ENCODE measurements at regions not wholly inside any gene's neighbourhood (a gene's known extent, or its start where the extent isn't known, plus 50 kb on each side); places are given as distances from the start of the nearest gene placed in this dataset.

- no peaks in the 10 kb centered on the region for H3K9me3 ChIP-seq (ENCODE audit: control insufficient read depth, low read length)
- H3K4me3 ChIP-seq (ENCODE audit: low read length): peak overlapping the region; percentile 9
These were observed 200.4 kb upstream of the PMFBP1 start for GRCh38 chr16:72372087-72373045.

GRCh38 chr16:72371307-72372086 lies 199.5 kb upstream of the PMFBP1 start:
- no peak overlapping the region for H3K9ac ChIP-seq (ENCODE audit: low read length)
- H3K4me3 ChIP-seq (ENCODE audit: low read length): no peak overlapping the region
- H3K36me3 ChIP-seq (ENCODE audit: control insufficient read depth, insufficient read depth, low read length): no peaks in the 10 kb centered on the region
- no peaks in the 10 kb centered on the region for H3K9me3 ChIP-seq (ENCODE audit: control insufficient read depth, low read length)
- no peaks in the 10 kb centered on the region for H3K27me3 ChIP-seq (ENCODE audit: control insufficient read depth, insufficient read depth, low read length)
- peaks cover 21% of the 10 kb centered on the region for H3K4me1 ChIP-seq (ENCODE audit: control insufficient read depth, insufficient read depth, low read length)

More at GRCh38 chr16:72372087-72373045, 200.4 kb upstream of the PMFBP1 start:
- H3K27me3 ChIP-seq (ENCODE audit: control insufficient read depth, insufficient read depth, low read length): no peaks in the 10 kb centered on the region
- H3K4me1 ChIP-seq (ENCODE audit: control insufficient read depth, insufficient read depth, low read length): peaks cover 21% of the 10 kb centered on the region
- no peak overlapping the region for H3K9ac ChIP-seq (ENCODE audit: low read length)
- no peaks in the 10 kb centered on the region for H3K36me3 ChIP-seq (ENCODE audit: control insufficient read depth, insufficient read depth, low read length)

GRCh38 chr16:72369274-72369673 lies 197.3 kb upstream of the PMFBP1 start:
- Histone ChIP-seq H3K9ac (ENCODE audit: low read length) (no peak overlapping the region), H3K4me1 (ENCODE audit: control insufficient read depth, insufficient read depth, low read length) (peaks cover 21% of the 10 kb centered on the region), H3K27me3 (ENCODE audit: control insufficient read depth, insufficient read depth, low read length) (no peaks in the 10 kb centered on the region), H3K9me3 (ENCODE audit: control insufficient read depth, low read length) (no peaks in the 10 kb centered on the region), H3K36me3 (ENCODE audit: control insufficient read depth, insufficient read depth, low read length) (no peaks in the 10 kb centered on the region), H3K4me3 (ENCODE audit: low read length) (no peak overlapping the region)

DNA sequence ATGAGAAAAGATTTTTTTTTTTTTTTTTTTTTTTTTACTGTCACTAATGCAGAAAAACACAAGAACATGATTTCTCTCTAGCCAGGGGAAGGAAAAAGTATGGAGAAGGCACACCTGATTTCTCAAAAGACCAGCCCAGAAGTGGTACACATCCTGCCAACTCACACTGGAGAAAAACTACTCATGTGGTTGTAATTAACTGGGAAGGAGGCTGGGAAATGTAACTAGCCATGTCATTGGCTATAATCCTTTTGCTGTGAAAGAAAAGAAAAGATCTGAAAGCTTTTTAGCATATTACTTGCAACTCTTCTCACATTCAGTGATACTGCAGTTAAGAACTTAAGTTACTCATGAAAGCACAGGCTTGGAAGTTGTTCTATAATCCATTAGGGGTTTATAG lies 195.9 kb upstream of the PMFBP1 start:
- H3K36me3 ChIP-seq (ENCODE audit: control insufficient read depth, insufficient read depth, low read length): no peaks in the 10 kb centered on the region
- H3K27me3 ChIP-seq (ENCODE audit: control insufficient read depth, insufficient read depth, low read length): no peaks in the 10 kb centered on the region
- H3K4me1 ChIP-seq (ENCODE audit: control insufficient read depth, insufficient read depth, low read length): peaks cover 14% of the 10 kb centered on the region
- H3K9me3 ChIP-seq (ENCODE audit: control insufficient read depth, low read length): no peaks in the 10 kb centered on the region
- no peak overlapping the region for H3K4me3 ChIP-seq (ENCODE audit: low read length)
- no peak overlapping the region for H3K9ac ChIP-seq (ENCODE audit: low read length)

GRCh38 chr16:72362973-72363372 lies 191.0 kb upstream of the PMFBP1 start:
- H3K9me3 ChIP-seq (ENCODE audit: control insufficient read depth, low read length): no peaks in the 10 kb centered on the region
- no peaks in the 10 kb centered on the region for H3K27me3 ChIP-seq (ENCODE audit: control insufficient read depth, insufficient read depth, low read length)
- no peaks in the 10 kb centered on the region for H3K4me1 ChIP-seq (ENCODE audit: control insufficient read depth, insufficient read depth, low read length)
- no peaks in the 10 kb centered on the region for H3K36me3 ChIP-seq (ENCODE audit: control insufficient read depth, insufficient read depth, low read length)
- no peak overlapping the region for H3K9ac ChIP-seq (ENCODE audit: low read length)
- H3K4me3 ChIP-seq (ENCODE audit: low read length): no peak overlapping the region

DNA sequence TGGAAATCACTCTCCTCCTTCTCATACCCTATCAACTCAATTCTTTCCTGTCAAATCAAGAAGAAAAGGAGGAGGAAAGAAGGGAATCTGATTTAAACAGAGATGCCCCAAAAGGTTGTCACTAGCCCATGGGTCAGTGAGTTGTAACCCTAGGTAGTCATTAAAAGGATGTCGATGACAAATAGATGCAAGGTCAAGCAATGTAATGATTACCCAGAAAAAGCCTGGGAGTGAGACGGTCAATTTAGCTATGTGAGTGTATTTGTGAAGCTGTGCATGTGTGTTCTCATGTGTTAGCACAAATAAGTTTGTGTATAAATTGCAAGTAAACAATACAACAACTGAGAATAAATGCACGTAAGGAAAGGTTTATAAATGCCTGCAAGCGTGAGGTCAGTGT lies 190.5 kb upstream of the PMFBP1 start:
- Histone ChIP-seq H3K36me3 (ENCODE audit: control insufficient read depth, insufficient read depth, low read length) (no peaks in the 10 kb centered on the region), H3K9ac (ENCODE audit: low read length) (no peak overlapping the region), H3K27me3 (ENCODE audit: control insufficient read depth, insufficient read depth, low read length) (no peaks in the 10 kb centered on the region), H3K4me1 (ENCODE audit: control insufficient read depth, insufficient read depth, low read length) (no peaks in the 10 kb centered on the region), H3K4me3 (ENCODE audit: low read length) (no peak overlapping the region), H3K9me3 (ENCODE audit: control insufficient read depth, low read length) (no peaks in the 10 kb centered on the region)

- H3K4me3 ChIP-seq (ENCODE audit: low read length): no peak overlapping the region
- H3K4me1 ChIP-seq (ENCODE audit: control insufficient read depth, insufficient read depth, low read length): no peaks in the 10 kb centered on the region
- no peaks in the 10 kb centered on the region for H3K9me3 ChIP-seq (ENCODE audit: control insufficient read depth, low read length)
- no peaks in the 10 kb centered on the region for H3K27me3 ChIP-seq (ENCODE audit: control insufficient read depth, insufficient read depth, low read length)
- no peaks in the 10 kb centered on the region for H3K36me3 ChIP-seq (ENCODE audit: control insufficient read depth, insufficient read depth, low read length)
- H3K9ac ChIP-seq (ENCODE audit: low read length): no peak overlapping the region
These were observed 186.0 kb upstream of the PMFBP1 start for GRCh38 chr16:72357910-72358309.

DNA sequence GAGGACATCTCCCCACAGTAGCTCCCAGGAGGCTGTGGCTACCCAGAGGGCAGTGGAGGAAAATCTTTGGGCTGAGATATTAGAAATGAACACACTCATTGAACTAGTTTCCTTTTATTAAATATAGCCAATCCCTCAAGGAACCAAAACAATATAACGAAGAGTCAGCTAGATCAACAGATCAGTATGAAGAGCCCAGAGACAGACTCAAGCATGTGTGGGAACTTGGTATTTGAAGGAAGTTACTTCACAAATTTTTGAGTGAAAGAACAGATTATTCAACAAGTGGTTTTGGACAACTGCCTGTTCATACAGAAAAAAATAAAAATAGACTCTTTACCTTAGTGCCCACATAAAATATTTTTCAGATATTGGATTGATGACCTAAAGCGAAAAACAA lies 183.6 kb upstream of the PMFBP1 start:
- Histone ChIP-seq H3K4me3 (ENCODE audit: low read length) (no peak overlapping the region), H3K36me3 (ENCODE audit: control insufficient read depth, insufficient read depth, low read length) (no peaks in the 10 kb centered on the region)

DNA sequence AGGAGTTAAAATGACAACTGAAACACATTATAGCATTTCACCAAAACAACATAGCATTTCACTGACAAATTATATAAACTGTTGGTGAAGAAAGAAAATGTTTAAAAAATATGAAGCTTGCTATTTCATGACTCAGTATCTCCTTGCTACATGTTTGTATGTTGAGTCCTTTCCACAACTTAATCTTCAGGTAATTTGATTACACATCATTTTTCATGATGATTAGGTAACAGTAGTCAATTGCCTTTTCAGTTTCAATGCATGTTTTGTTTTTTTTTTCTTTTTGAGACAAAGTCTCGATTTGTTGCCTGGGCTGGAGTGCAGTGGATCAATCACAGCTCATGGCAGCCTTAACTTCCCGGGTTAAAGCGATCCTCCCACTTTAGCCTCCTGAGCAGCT lies 177.8 kb upstream of the PMFBP1 start:
- no peak overlapping the region for H3K9ac ChIP-seq (ENCODE audit: low read length)
- no peaks in the 10 kb centered on the region for H3K9me3 ChIP-seq (ENCODE audit: control insufficient read depth, low read length)
- no peaks in the 10 kb centered on the region for H3K27me3 ChIP-seq (ENCODE audit: control insufficient read depth, insufficient read depth, low read length)
- H3K4me3 ChIP-seq (ENCODE audit: low read length): no peak overlapping the region
- no peaks in the 10 kb centered on the region for H3K36me3 ChIP-seq (ENCODE audit: control insufficient read depth, insufficient read depth, low read length)
- H3K4me1 ChIP-seq (ENCODE audit: control insufficient read depth, insufficient read depth, low read length): no peaks in the 10 kb centered on the region

More for the DNA sequence above, 183.6 kb upstream of the PMFBP1 start:
- Histone ChIP-seq H3K27me3 (ENCODE audit: control insufficient read depth, insufficient read depth, low read length) (no peaks in the 10 kb centered on the region), H3K4me1 (ENCODE audit: control insufficient read depth, insufficient read depth, low read length) (no peaks in the 10 kb centered on the region), H3K9ac (ENCODE audit: low read length) (no peak overlapping the region), H3K9me3 (ENCODE audit: control insufficient read depth, low read length) (no peaks in the 10 kb centered on the region)

DNA sequence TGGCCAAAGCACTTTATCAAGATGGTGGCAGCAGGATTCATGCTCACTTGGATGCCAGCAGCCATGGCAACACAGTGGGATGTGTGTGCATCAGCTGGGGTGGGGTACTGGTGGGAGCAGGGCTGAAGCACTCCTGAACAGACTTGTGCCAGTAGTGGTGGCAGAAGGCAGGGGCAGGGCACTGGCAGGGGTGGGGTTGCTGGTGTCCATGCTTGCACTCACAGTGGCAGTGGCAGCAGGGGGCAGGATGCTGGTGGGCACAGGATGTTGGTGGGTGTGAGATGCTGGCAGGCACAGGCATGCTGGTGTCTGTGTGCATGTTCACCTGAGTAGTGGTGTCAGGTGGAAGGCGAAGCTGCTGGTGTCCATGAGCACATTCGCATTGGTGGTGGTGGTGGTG lies 161.0 kb upstream of the PMFBP1 start:
- no peaks in the 10 kb centered on the region for H3K9me3 ChIP-seq (ENCODE audit: control insufficient read depth, low read length)
- no peaks in the 10 kb centered on the region for H3K36me3 ChIP-seq (ENCODE audit: control insufficient read depth, insufficient read depth, low read length)
- no peak overlapping the region for H3K9ac ChIP-seq (ENCODE audit: low read length)
- H3K4me1 ChIP-seq (ENCODE audit: control insufficient read depth, insufficient read depth, low read length): no peaks in the 10 kb centered on the region
- H3K27me3 ChIP-seq (ENCODE audit: control insufficient read depth, insufficient read depth, low read length): no peaks in the 10 kb centered on the region
- no peak overlapping the region for H3K4me3 ChIP-seq (ENCODE audit: low read length)

- no peaks in the 10 kb centered on the region for H3K27me3 ChIP-seq (ENCODE audit: control insufficient read depth, insufficient read depth, low read length)
- H3K4me1 ChIP-seq (ENCODE audit: control insufficient read depth, insufficient read depth, low read length): no peaks in the 10 kb centered on the region
- H3K4me3 ChIP-seq (ENCODE audit: low read length): no peak overlapping the region
- no peaks in the 10 kb centered on the region for H3K9me3 ChIP-seq (ENCODE audit: control insufficient read depth, low read length)
- H3K36me3 ChIP-seq (ENCODE audit: control insufficient read depth, insufficient read depth, low read length): no peaks in the 10 kb centered on the region
- no peak overlapping the region for H3K9ac ChIP-seq (ENCODE audit: low read length)
These were observed 152.6 kb upstream of the PMFBP1 start for GRCh38 chr16:72324578-72324977.

GRCh38 chr16:72317446-72317845 lies 145.5 kb upstream of the PMFBP1 start:
- no peak overlapping the region for H3K4me3 ChIP-seq (ENCODE audit: low read length)
- H3K27me3 ChIP-seq (ENCODE audit: control insufficient read depth, insufficient read depth, low read length): no peaks in the 10 kb centered on the region
- H3K36me3 ChIP-seq (ENCODE audit: control insufficient read depth, insufficient read depth, low read length): no peaks in the 10 kb centered on the region
- no peaks in the 10 kb centered on the region for H3K9me3 ChIP-seq (ENCODE audit: control insufficient read depth, low read length)
- H3K9ac ChIP-seq (ENCODE audit: low read length): no peak overlapping the region
- H3K4me1 ChIP-seq (ENCODE audit: control insufficient read depth, insufficient read depth, low read length): no peaks in the 10 kb centered on the region
